H1 (cell line): ENCODE measurements at regions not wholly inside any gene's neighbourhood (a gene's known extent, or its start where the extent isn't known, plus 50 kb on each side); places are given as distances from the start of the nearest gene placed in this dataset.

Experiments
- CTCF ChIA-PET: fragments of 300-600 bp; sonication (Branson Sonifier 250); formaldehyde crosslinking; loops from one replicate; lab custom pipeline; 2021; ENCODE audit not compliant: partially characterized antibody; lab: Charles Lee
- POLR2A ChIA-PET: fragments of 300-600 bp; sonication (Branson Sonifier 250); formaldehyde crosslinking; loops from one replicate; lab custom pipeline; 2021; ENCODE audit warnings: inconsistent platforms; ENCODE audit not compliant: partially characterized antibody; lab: Charles Lee
- DNase-seq, 2 experiments: peaks; one replicate each; pipeline versions ENCODE4 v3.0.0 to v3.0.0-alpha.2; 2010 to 2022; ENCODE audit warnings: low spot score in 2 of 2, low read depth in 1 of 2, mixed read lengths in 1 of 2
- FAIRE-seq: peaks from 2 replicates; lab custom pipeline; 2011; peaks lifted over from hg19 to GRCh38; lab: Jason Lieb, UNC
- H2AFZ ChIP-seq: 2 replicates; pipeline ENCODE4 v1.8.1; 2012; ENCODE audit warnings: low read length, inconsistent platforms
- H2AK5ac ChIP-seq: 2 replicates; pipeline ENCODE4 v1.6.1; 2013; ENCODE audit warnings: low read depth, low read length
- H2BK120ac ChIP-seq: replicated peaks from 2 replicates; pipeline ENCODE3; 2013; ENCODE audit warnings: low read depth, low read length, inconsistent platforms
- H2BK12ac ChIP-seq: 2 replicates; pipeline ENCODE4 v1.6.1; 2013; ENCODE audit warnings: low read depth, low read length
- H2BK15ac ChIP-seq: 2 replicates; pipeline ENCODE4 v1.6.1; 2013; ENCODE audit warnings: low read length
- H2BK20ac ChIP-seq: 2 replicates; pipeline ENCODE4 v1.6.1; 2013; ENCODE audit warnings: low read length
- H2BK5ac ChIP-seq: 2 replicates; pipeline ENCODE4 v1.6.1; 2013; ENCODE audit warnings: low read depth, low read length
- H3K14ac ChIP-seq: 2 replicates; pipeline ENCODE4 v1.6.1; 2013; ENCODE audit warnings: inconsistent platforms; ENCODE audit not compliant: insufficient read length
- H3K18ac ChIP-seq: 2 replicates; pipeline ENCODE4 v1.6.1; 2013; ENCODE audit warnings: low read length; ENCODE audit errors: extremely low read depth
- H3K23ac ChIP-seq: 2 replicates; pipeline ENCODE4 v1.6.1; 2013; ENCODE audit warnings: inconsistent platforms; ENCODE audit not compliant: insufficient read length
- H3K23me2 ChIP-seq: 2 replicates; pipeline ENCODE4 v1.6.1; 2013; ENCODE audit warnings: low read depth, low read length
- H3K27ac ChIP-seq: 2 replicates; pipeline ENCODE4 v1.6.1; 2011; ENCODE audit warnings: low read depth, low read length, inconsistent platforms
- H3K27me3 ChIP-seq, 4 experiments: replicated peaks in 1 of 4; 1 replicate in 1 of 4; 2 replicates in 3 of 4; pipeline versions ENCODE4 v1.6.1 to v1.8.1; 2011 to 2013; ENCODE audit warnings: low read length in 3 of 4, mild to moderate bottlenecking in 3 of 4, inconsistent platforms in 2 of 4, mixed read lengths in 2 of 4, moderate library complexity in 1 of 4; ENCODE audit not compliant: control insufficient read depth in 3 of 4, insufficient read depth in 3 of 4; ENCODE audit errors: extremely low read depth in 1 of 4
- H3K36me3 ChIP-seq, 4 experiments: 2 replicates each; pipeline versions ENCODE4 v1.6.1 to v1.8.1; 2011 to 2013; ENCODE audit warnings: mild to moderate bottlenecking in 4 of 4, low read length in 3 of 4, moderate library complexity in 2 of 4, control low read depth in 1 of 4, inconsistent platforms in 1 of 4; ENCODE audit not compliant: insufficient read depth in 4 of 4, control insufficient read depth in 2 of 4
- H3K4ac ChIP-seq: replicated peaks from 2 replicates; pipeline ENCODE3; 2013; ENCODE audit warnings: low read length, low read depth, mixed read lengths, inconsistent platforms; ENCODE audit not compliant: insufficient read length
- H3K4me1 ChIP-seq, 4 experiments: replicated peaks in 1 of 4; 1 replicate in 1 of 4; 2 replicates in 3 of 4; pipeline versions ENCODE4 v1.6.1 to v1.8.1; 2011 to 2013; ENCODE audit warnings: low read length in 3 of 4, inconsistent platforms in 2 of 4, mixed read lengths in 1 of 4; ENCODE audit not compliant: insufficient read depth in 4 of 4, control insufficient read depth in 3 of 4
- H3K4me2 ChIP-seq, 2 experiments: 2 replicates each; pipeline versions ENCODE4 v1.6.1 to v1.8.1; 2011 to 2013; ENCODE audit warnings: low read depth in 2 of 2, low read length in 2 of 2, control low read depth in 1 of 2, inconsistent platforms in 1 of 2, mild to moderate bottlenecking in 1 of 2; ENCODE audit not compliant: insufficient read depth in 1 of 2
- H3K4me3 ChIP-seq, 4 experiments: fragments of 200-600, 300-600 bp in 1 of 4; sonication (generic), shearing (Covaris generic), sonication (Bioruptor Twin) in 1 of 4; 2 replicates each; pipeline versions ENCODE4 v1.5.1 to v1.8.1; 2011 to 2016; ENCODE audit warnings: low read length in 4 of 4, low read depth in 3 of 4, control low read depth in 2 of 4, inconsistent platforms in 2 of 4, mild to moderate bottlenecking in 2 of 4, mixed read lengths in 1 of 4, moderate library complexity in 1 of 4; ENCODE audit not compliant: insufficient read depth in 2 of 4; ENCODE audit errors: extremely low read depth in 1 of 4
- H3K56ac ChIP-seq: replicated peaks from 2 replicates; pipeline ENCODE3; 2013; ENCODE audit warnings: low read depth, mild to moderate bottlenecking, mixed read lengths, low read length, inconsistent platforms; ENCODE audit not compliant: insufficient read length
- H3K79me1 ChIP-seq: 2 replicates; pipeline ENCODE4 v1.6.1; 2013; ENCODE audit warnings: low read depth, low read length, control low read depth
- H3K79me2 ChIP-seq, 2 experiments: 2 replicates each; pipeline versions ENCODE4 v1.6.1 to v1.8.1; 2012 to 2013; ENCODE audit warnings: low read length in 2 of 2, mild to moderate bottlenecking in 2 of 2, inconsistent platforms in 1 of 2; ENCODE audit not compliant: insufficient read depth in 2 of 2, control insufficient read depth in 1 of 2
- H3K9ac ChIP-seq, 4 experiments: replicated peaks in 1 of 4; 1 replicate in 1 of 4; 2 replicates in 3 of 4; pipeline versions ENCODE4 v1.6.1 to v1.8.1; 2011 to 2013; ENCODE audit warnings: low read depth in 3 of 4, low read length in 3 of 4, control low read depth in 2 of 4, mild to moderate bottlenecking in 2 of 4, moderate library complexity in 2 of 4, inconsistent platforms in 1 of 4; ENCODE audit errors: extremely low read depth in 1 of 4
- H3K9me3 ChIP-seq, 2 experiments: 2 replicates each; pipeline versions ENCODE4 v1.6.1 to v1.8.1; 2012 to 2013; ENCODE audit warnings: mild to moderate bottlenecking in 2 of 2, moderate library complexity in 2 of 2, control low read depth in 1 of 2, inconsistent platforms in 1 of 2, low read depth in 1 of 2, low read length in 1 of 2, mixed read lengths in 1 of 2; ENCODE audit not compliant: insufficient read depth in 2 of 2
- H4K20me1 ChIP-seq, 2 experiments: replicated peaks in 1 of 2; 2 replicates each; pipeline versions ENCODE3 to v1.8.1; 2011 to 2013; ENCODE audit warnings: inconsistent platforms in 2 of 2, low read length in 2 of 2, mild to moderate bottlenecking in 1 of 2; ENCODE audit not compliant: insufficient read depth in 2 of 2, control insufficient read depth in 1 of 2
- H4K5ac ChIP-seq: 2 replicates; pipeline ENCODE4 v1.6.1; 2013; ENCODE audit warnings: low read length, low read depth, mixed read lengths, inconsistent platforms; ENCODE audit not compliant: insufficient read length
- H4K8ac ChIP-seq: 2 replicates; pipeline ENCODE4 v1.8.0; 2013; ENCODE audit warnings: mild to moderate bottlenecking, moderate library complexity, low read length, inconsistent platforms; ENCODE audit not compliant: insufficient read depth; ENCODE audit errors: extremely low read depth
- H4K91ac ChIP-seq: replicated peaks from 2 replicates; pipeline ENCODE3; 2013; ENCODE audit warnings: low read length, mixed read lengths, inconsistent platforms; ENCODE audit not compliant: insufficient read length
- CEBPB ChIP-seq: IDR thresholded peaks from 2 replicates; pipeline ENCODE4 v1.6.1; 2012; ENCODE audit warnings: low read depth, low read length
- RBBP5 ChIP-seq: IDR thresholded peaks from 2 replicates; pipeline ENCODE4 v1.7.1; 2012; ENCODE audit warnings: low read depth, mild to moderate bottlenecking, inconsistent platforms, low read length, moderate library complexity, borderline replicate concordance
- RXRA ChIP-seq: IDR thresholded peaks from 2 replicates; pipeline ENCODE4 v1.6.1; 2011; ENCODE audit warnings: low read depth, mild to moderate bottlenecking, low read length, moderate library complexity; ENCODE audit not compliant: insufficient read depth
- WGBS, 2 experiments: shearing (Covaris generic) in 1 of 2; methylation state at CpG; one replicate each; pipeline versions ENCODE4 v1.1.6 to v1.1.7; 2013 to 2015; ENCODE audit warnings: low lambda C conversion rate in 2 of 2, mixed read lengths in 2 of 2, inconsistent platforms in 1 of 2, low coverage in 1 of 2, missing lambda C conversion rate in 1 of 2; ENCODE audit not compliant: insufficient replicate concordance in 2 of 2, insufficient coverage in 1 of 2, insufficient read length in 1 of 2; ENCODE audit errors: extremely low coverage in 1 of 2, missing lambda C conversion rate in 1 of 2; 5-methylcytosine and 5-hydroxymethylcytosine counted together
- TF ChIP-seq, protein P1 (sequence below), 3 experiments: IDR thresholded peaks; 1 replicate in 2 of 3; 2 replicates in 1 of 3; pipeline versions ENCODE4 v1.5.1 to v1.6.1; 2011; ENCODE audit warnings: low read length in 3 of 3, mild to moderate bottlenecking in 3 of 3, inconsistent platforms in 2 of 3, low read depth in 1 of 3, moderate library complexity in 1 of 3; ENCODE audit not compliant: insufficient read depth in 1 of 3; ENCODE audit errors: control extremely low read depth in 1 of 3

DNA sequence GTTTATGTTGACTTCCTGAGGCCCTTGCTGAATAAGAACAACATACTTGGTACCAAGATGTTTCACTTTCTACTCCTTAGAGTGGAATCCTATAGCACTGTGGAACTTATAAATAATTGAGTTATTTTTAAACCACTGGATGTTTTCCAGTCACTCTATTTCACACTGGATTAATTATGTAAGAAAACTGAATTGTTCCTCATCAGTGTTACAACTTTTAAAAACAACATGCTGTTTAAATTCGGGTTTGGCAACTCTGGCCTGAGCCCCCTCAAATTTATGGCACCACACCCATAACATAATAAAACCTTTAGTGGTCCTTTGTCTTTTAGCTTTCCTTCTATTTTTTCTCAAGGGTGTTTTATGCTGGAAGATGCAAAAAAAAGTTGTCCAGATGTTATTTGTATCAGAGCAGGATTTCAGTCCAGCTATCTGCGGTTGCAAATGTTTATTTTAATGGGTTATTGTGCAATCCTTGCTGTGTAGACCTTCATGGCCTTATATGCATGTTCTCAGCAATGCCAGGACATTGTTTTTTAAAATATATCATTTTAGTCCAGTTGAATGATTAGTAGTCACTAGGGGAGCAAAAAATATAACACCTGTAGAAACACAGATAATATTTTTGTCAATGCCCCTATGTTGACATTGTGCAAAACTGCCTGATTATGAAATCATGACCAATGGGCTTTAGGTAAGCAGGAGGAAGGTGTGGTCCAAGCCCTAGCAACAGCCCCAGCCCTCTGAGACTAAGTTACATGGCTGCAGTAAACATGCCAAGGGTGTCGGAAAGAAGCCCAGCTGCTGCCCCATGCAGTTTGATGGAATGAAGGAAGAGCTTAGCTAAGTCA lies 638.0 kb upstream of the ZEB2 start:
- H2BK12ac ChIP-seq = no peak overlapping the region
- no peak for FAIRE-seq
- no peaks in the 10 kb centered on the region for H3K23me2 ChIP-seq
- no peak overlapping the region for H2BK20ac ChIP-seq
- H3K27me3 ChIP-seq = peaks cover 0 to 1% (median 0%) of the 10 kb centered on the region in 4 experiments; a peak in 1 of 7 replicates
- no peak overlapping the region for H2AFZ ChIP-seq
- H2BK15ac ChIP-seq = no peak overlapping the region
- no peak overlapping the region for H3K27ac ChIP-seq
- no peaks in the 10 kb centered on the region for H3K4me1 ChIP-seq
- H4K5ac ChIP-seq = no peak overlapping the region
- no peak overlapping the region for H2BK5ac ChIP-seq
- H3K79me1 ChIP-seq = no peaks in the 10 kb centered on the region
- H3K18ac ChIP-seq = no peak overlapping the region
- H3K4me3 ChIP-seq = no peak overlapping the region
- H4K8ac ChIP-seq = no peak overlapping the region
- H3K79me2 ChIP-seq = no peaks in the 10 kb centered on the region
- H4K91ac ChIP-seq = no peak overlapping the region
- TF ChIP-seq RXRA (no peak), RBBP5 (no peak), CEBPB (peak; percentile 50; the same call in 1 of the 2 replicates)
- TF ChIP-seq, protein P1, sequence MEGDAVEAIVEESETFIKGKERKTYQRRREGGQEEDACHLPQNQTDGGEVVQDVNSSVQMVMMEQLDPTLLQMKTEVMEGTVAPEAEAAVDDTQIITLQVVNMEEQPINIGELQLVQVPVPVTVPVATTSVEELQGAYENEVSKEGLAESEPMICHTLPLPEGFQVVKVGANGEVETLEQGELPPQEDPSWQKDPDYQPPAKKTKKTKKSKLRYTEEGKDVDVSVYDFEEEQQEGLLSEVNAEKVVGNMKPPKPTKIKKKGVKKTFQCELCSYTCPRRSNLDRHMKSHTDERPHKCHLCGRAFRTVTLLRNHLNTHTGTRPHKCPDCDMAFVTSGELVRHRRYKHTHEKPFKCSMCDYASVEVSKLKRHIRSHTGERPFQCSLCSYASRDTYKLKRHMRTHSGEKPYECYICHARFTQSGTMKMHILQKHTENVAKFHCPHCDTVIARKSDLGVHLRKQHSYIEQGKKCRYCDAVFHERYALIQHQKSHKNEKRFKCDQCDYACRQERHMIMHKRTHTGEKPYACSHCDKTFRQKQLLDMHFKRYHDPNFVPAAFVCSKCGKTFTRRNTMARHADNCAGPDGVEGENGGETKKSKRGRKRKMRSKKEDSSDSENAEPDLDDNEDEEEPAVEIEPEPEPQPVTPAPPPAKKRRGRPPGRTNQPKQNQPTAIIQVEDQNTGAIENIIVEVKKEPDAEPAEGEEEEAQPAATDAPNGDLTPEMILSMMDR (IDR thresholded peaks at IDR 0.05; ENCODE audit: control extremely low read depth in 1 of 3, insufficient read depth in 1 of 3, low read depth in 1 of 3, low read length in 3 of 3) = no peak
- no peak overlapping the region for H3K4ac ChIP-seq
- POLR2A ChIA-PET = no interaction called here
- DNase-seq = no peak
- no peak overlapping the region for H3K4me2 ChIP-seq
- no peaks in the 10 kb centered on the region for H3K9me3 ChIP-seq
- H3K23ac ChIP-seq = no peak overlapping the region
- WGBS, 2 experiments = 95% methylated on average over 3 of the region's 3 CpGs; no CpG with 5 or more reads in 1 of the 2 experiments
- no peak overlapping the region for H2AK5ac ChIP-seq
- H3K36me3 ChIP-seq = no peaks in the 10 kb centered on the region
- no peaks in the 10 kb centered on the region for H4K20me1 ChIP-seq
- no peak overlapping the region for H2BK120ac ChIP-seq
- no peak overlapping the region for H3K56ac ChIP-seq
- CTCF ChIA-PET = no interaction called here
- H3K14ac ChIP-seq = no peak overlapping the region
- no peak overlapping the region; a peak in 1 of 7 replicates for H3K9ac ChIP-seq
